IMR-90 (cell line): ENCODE measurements at regions not wholly inside any gene's neighbourhood (a gene's known extent, or its start where the extent isn't known, plus 50 kb on each side); places are given as distances from the start of the nearest gene placed in this dataset.

ENCODE experiments used
- BHLHE40 ChIP-seq: fragments of 150-350 bp; IDR thresholded peaks from 2 replicates; pipeline ENCODE4 v1.6.1; 2016; ENCODE audit warnings: mild to moderate bottlenecking, low read depth, low read length
- CEBPB ChIP-seq: IDR thresholded peaks from 2 replicates; pipeline ENCODE4 v1.6.1; 2012; ENCODE audit warnings: low read depth, low read length, improper control_type of control experiment
- CHD1 ChIP-seq: IDR thresholded peaks from 2 replicates; pipeline ENCODE4 v1.6.1; 2012; ENCODE audit warnings: low read depth, low read length, improper control_type of control experiment
- CTCF ChIP-seq: conservative IDR thresholded peaks from 2 replicates; pipeline ENCODE4 v1.5.1; 2012; ENCODE audit warnings: mild to moderate bottlenecking, low read depth, low read length, improper control_type of control experiment
- POLR2A ChIP-seq: IDR thresholded peaks from 2 replicates; pipeline ENCODE4 v1.6.1; 2012; ENCODE audit warnings: mild to moderate bottlenecking, low read depth, low read length
- RAD21 ChIP-seq: IDR thresholded peaks from 2 replicates; pipeline ENCODE4 v1.6.1; 2012; ENCODE audit warnings: low read length, improper control_type of control experiment
- RCOR1 ChIP-seq: IDR thresholded peaks from 2 replicates; pipeline ENCODE4 v1.6.1; 2012; ENCODE audit warnings: mild to moderate bottlenecking, low read length, improper control_type of control experiment; ENCODE audit not compliant: insufficient replicate concordance
- SMC3 ChIP-seq: fragments of 150-350 bp; IDR thresholded peaks from 2 replicates; pipeline ENCODE4 v1.6.1; 2016; ENCODE audit warnings: low read depth, mild to moderate bottlenecking, antibody characterized with exemption, low read length, moderate library complexity
- USF2 ChIP-seq: fragments of 150-350 bp; IDR thresholded peaks from 2 replicates; pipeline ENCODE4 v1.6.1; 2017; ENCODE audit warnings: mild to moderate bottlenecking, antibody characterized with exemption, low read length, low read depth

DNA sequence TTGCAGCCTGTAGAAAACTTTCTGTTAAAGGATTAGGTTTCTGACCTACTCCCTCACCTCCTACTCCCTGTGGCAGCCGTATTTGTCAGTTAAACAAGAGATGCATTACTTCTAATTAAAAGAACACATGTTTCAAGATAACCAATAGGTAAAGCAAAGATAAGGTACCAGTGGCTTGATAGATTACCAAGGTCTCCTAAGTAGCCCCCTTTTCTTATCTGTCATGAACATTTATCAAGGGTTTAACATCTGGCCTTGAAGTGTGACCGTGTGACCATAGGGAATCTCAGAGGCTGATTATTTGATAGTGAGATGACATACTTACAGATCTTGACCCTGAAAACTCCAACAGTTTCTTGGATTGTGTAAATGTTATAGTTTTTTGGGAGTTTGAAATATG, 764.0 kb upstream of the EDIL3 start:
- TF ChIP-seq RAD21 (no peak), SMC3 (no peak), RCOR1 (no peak), CTCF (no peak), USF2 (no peak), CEBPB (no peak), CHD1 (no peak), POLR2A (no peak), BHLHE40 (no peak)
